Fibroblast of mammary gland (primary cell): ENCODE measurements at regions not wholly inside any gene's neighbourhood (a gene's known extent, or its start where the extent isn't known, plus 50 kb on each side); places are given as distances from the start of the nearest gene placed in this dataset.

Experiments used
- DNase-seq: peaks from one replicate; pipeline ENCODE4 v3.0.0-alpha.2; 2010; ENCODE audit warnings: low read depth
- H3K4me3 ChIP-seq: 2 replicates; pipeline ENCODE4 v1.5.1; 2011; ENCODE audit warnings: low read depth, mild to moderate bottlenecking, low read length, moderate library complexity; ENCODE audit not compliant: control insufficient read depth
- TF ChIP-seq, protein P1 (sequence below): conservative IDR thresholded peaks from 2 replicates; pipeline ENCODE4 v1.5.1; 2011; ENCODE audit warnings: low read depth, low read length, inconsistent platforms; ENCODE audit not compliant: control insufficient read depth, insufficient read depth

DNA sequence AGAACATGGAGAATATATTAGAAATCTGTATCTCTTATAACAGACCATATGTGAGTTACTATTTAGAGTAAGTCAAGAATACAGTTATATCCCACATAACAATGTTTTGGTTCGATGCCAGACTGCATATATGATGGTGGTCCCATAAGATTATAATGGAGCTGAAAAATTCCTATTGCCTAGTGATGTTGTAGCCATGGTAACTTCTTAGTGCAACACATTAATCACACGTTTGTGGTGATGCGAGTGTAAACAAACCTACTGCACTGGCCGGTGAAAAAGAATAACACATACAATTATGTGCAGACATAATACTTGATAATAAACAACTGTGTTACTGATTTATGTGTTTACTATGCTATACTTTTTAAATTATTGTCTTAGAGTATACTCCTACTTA is 69.8 kb upstream of the MNS1 start:
- no peak for DNase-seq
- no peak overlapping the region for H3K4me3 ChIP-seq
- TF ChIP-seq, protein P1, sequence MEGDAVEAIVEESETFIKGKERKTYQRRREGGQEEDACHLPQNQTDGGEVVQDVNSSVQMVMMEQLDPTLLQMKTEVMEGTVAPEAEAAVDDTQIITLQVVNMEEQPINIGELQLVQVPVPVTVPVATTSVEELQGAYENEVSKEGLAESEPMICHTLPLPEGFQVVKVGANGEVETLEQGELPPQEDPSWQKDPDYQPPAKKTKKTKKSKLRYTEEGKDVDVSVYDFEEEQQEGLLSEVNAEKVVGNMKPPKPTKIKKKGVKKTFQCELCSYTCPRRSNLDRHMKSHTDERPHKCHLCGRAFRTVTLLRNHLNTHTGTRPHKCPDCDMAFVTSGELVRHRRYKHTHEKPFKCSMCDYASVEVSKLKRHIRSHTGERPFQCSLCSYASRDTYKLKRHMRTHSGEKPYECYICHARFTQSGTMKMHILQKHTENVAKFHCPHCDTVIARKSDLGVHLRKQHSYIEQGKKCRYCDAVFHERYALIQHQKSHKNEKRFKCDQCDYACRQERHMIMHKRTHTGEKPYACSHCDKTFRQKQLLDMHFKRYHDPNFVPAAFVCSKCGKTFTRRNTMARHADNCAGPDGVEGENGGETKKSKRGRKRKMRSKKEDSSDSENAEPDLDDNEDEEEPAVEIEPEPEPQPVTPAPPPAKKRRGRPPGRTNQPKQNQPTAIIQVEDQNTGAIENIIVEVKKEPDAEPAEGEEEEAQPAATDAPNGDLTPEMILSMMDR: no peak

DNA sequence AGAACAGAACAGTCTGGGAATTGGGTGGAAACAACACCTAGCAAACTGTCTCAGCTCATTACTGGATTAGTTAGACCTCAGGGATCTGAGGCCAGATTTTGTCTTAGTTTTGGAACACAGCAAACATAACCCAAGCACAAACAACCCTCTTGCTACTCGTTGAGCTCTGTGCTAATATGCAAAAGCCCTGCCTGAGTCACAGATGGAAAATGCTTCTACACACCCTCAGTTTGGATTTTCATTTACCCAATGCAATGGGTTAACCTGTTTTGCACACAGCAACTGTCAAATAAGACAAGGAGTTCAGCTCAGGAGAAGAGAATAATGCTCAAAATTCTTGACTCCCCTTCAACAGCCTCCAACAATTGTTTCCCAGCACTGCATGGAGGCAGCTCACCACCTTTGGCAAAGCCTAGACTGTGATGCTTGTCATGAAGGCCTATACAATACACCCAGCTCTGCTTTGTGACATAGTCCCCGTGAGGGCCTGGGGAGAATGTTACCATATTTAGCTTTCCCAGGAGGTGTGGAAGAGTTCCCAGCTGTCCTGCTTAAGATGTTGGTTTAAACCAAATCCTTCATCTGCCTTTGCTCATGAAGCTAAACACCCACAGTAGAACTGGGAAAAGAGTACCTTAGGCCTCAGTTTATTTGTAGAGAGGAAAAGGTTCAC is 68.9 kb upstream of the MNS1 start:
- no peak overlapping the region for H3K4me3 ChIP-seq

DNA sequence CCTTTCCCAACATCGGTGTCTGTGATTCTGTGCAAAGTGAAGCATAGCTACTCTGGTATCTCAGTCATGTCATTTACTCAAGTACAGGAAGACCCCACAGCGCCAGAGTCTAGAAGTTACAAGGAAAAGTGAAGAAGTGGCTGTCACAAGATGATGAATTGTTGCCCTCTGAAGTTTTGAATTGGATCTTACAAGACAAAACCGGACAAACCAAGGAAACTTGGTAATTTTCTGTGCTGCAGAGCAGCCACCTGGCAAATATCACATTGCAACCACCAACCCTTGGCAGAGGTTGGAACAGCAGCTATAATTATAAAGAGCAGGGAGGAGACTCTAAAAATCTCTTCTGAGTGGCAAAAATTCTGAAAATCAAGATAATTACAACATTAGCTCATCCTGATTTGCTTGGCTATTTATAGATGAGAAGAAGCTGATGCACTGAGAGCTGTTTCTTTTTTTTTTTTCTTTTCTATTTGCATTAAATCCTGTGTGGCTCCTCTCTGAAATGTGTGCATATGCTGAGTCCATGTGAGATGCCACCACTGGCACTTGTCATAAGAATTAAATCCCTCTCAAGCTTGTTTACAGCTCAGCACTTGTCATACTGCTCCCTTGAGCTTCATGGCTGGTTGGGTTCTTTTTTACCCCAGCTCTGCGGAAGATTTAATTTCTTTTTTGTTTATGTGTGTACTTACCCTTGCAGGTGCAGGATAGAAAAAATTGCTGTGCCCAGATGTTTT is 68.0 kb upstream of the MNS1 start:
- no peak for DNase-seq
- no peak overlapping the region for H3K4me3 ChIP-seq
- TF ChIP-seq, protein P1: no peak

More for the DNA sequence above, 68.9 kb upstream of the MNS1 start:
- TF ChIP-seq, protein P1: no peak
- DNase-seq: no peak

DNA sequence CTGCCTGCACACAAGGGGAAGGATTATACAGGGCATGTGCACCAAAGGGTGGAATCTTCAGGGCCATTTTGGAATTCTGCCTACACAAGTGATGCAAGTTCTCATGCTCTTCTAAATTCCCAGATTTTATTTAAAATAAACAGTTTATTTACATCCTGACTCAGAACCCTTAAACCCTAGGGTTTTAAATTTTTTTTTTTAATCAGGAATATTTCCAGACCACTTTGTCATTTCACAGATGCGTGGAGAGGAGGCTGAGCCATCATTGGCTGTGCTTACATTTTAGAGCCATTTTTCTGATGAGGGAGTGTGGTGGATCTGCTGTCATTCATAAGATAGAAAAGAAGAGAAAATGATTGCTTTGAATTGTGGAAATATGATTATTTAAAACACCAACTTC is 65.2 kb upstream of the MNS1 start:
- no peak for DNase-seq
- TF ChIP-seq, protein P1: no peak
- no peak overlapping the region for H3K4me3 ChIP-seq

DNA sequence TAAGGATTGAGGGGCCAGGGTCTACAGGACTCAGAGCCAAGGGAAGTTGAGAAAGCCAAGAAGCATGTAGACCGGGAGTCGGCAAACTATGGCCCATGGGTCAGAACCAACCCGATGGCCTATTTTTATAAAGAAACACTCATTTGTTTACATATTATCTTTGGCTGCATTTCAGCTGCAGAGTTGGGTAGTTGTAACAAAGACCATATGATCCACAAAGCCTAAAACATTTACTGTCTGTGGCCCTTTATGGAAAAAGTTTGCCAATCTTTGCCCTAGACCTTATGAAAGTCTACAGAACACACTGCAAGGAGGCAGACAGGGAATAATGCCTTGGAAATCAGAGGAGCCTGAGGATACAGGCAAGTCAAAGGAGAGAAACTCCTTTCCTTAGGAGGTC is 63.2 kb upstream of the MNS1 start:
- TF ChIP-seq, protein P1: no peak
- no peak overlapping the region for H3K4me3 ChIP-seq
- peak; percentile 17 for DNase-seq

DNA sequence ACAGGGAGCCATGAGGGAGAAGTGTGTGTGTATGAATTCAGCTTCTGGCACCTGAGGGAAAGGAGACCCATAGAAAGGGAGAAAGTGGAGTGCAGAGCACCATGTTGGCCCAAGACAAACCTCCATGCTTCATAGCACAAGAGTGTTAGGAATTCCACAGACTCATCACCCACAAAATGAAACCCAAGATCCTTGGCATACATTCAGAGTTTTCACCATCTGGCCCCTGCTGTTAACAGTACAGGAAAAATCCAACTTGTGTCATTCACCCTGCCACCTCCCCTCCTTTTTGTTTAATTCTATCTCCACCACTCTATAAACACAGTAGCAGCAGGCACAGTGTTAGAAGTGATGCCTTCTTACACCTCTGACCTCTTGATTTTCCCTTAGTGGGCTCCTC is 60.0 kb upstream of the MNS1 start:
- TF ChIP-seq, protein P1: no peak
- H3K4me3 ChIP-seq: no peak overlapping the region
- peak; percentile 62 for DNase-seq
